GM12891 (cell line): ENCODE measurements at regions not wholly inside any gene's neighbourhood (a gene's known extent, or its start where the extent isn't known, plus 50 kb on each side); places are given as distances from the start of the nearest gene placed in this dataset.

Source experiments
- DNase-seq: peaks from one replicate; pipeline ENCODE4 v3.0.0; 2011; ENCODE audit warnings: low spot score; ENCODE audit not compliant: insufficient read length
- FAIRE-seq: peaks from 2 replicates; lab custom pipeline; 2011; peaks lifted over from hg19 to GRCh38; lab: Jason Lieb, UNC
- PAX5 ChIP-seq: IDR thresholded peaks from 2 replicates; pipeline ENCODE4 v1.6.1; 2011; ENCODE audit warnings: low read length, moderate library complexity, mild to moderate bottlenecking; ENCODE audit not compliant: insufficient read depth, severe bottlenecking
- POLR2A ChIP-seq: IDR thresholded peaks from 2 replicates; pipeline ENCODE4 v1.6.1; 2011; ENCODE audit warnings: low read depth, low read length, control low read depth
- POLR2AphosphoS5 ChIP-seq: IDR thresholded peaks from 2 replicates; pipeline ENCODE4 v1.6.1; 2011; ENCODE audit warnings: low read depth, low read length, control low read depth
- POU2F2 ChIP-seq: IDR thresholded peaks from 2 replicates; pipeline ENCODE4 v1.6.1; 2011; ENCODE audit warnings: low read depth, mild to moderate bottlenecking, control low read depth, low read length, moderate library complexity
- SPI1 ChIP-seq: IDR thresholded peaks from 2 replicates; pipeline ENCODE4 v1.6.1; 2011; ENCODE audit warnings: low read depth, low read length, control low read depth
- TAF1 ChIP-seq: IDR thresholded peaks from 2 replicates; pipeline ENCODE4 v1.6.1; 2011; ENCODE audit warnings: low read depth, low read length, control low read depth

DNA sequence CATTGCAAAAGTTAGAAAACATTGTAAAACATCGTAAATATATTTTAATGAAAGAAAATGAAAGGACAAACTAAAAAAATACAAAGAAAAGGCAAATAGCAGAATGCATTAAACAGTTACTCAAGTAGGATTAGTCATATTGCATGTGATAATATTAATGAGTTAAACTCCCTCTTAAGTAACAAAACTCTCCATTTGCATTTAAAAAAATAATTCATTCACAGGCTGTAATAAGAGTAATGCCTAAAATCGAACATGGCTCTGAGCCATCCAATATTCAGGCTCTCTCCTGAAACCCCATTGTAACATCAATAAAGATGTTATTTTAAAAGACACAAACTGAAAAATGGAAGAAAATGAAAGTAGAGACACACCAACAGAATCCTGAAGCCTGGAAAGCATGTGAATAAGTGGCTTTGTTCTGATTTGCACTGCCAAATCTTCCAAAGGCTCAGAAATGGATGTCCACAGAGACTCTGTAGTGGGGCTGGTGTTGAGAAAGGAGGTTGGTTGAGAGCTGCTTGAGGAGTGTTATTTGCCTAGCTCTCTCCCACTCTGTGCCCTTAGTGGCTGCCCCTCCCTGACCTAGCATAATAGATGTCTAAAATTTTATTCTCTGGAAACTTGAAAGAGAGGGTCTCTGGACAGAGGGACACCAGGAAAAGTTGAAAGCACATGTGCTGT is 268.3 kb upstream of the MEOX2 start:
- DNase-seq (no peak), FAIRE-seq (no peak)
- TF ChIP-seq SPI1, result no peak
- no peak for TF ChIP-seq POLR2A
- no peak for TF ChIP-seq TAF1
- no peak for TF ChIP-seq POLR2AphosphoS5
- TF ChIP-seq POU2F2, result no peak
- no peak for TF ChIP-seq PAX5

DNA sequence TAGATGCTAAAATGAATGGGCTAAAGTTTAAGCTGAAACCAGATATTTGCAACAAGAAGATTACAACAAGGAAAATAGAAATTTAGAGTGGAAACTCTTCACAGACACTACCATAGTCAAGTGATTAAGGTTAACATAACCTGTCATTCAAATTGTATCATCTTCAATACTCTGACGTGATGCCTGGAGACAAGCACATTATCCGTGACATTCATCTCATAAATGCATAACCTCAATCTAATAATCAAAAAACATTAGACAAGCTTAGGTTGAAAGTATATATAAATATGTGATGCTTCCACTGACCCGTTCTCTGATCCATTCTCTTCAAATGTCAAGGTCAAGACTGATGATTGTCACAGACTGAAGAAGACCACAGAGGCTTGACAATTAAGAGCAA is 263.8 kb upstream of the MEOX2 start:
- no peak for FAIRE-seq
- TF ChIP-seq SPI1 (no peak), POLR2AphosphoS5 (no peak), PAX5 (no peak), POU2F2 (no peak), POLR2A (no peak), TAF1 (no peak)

GRCh38 chr7:15947754-15948153 is 261.3 kb upstream of the MEOX2 start:
- DNase-seq (no peak), FAIRE-seq (no peak)
- TF ChIP-seq POLR2A (no peak), POU2F2 (no peak), PAX5 (no peak), POLR2AphosphoS5 (no peak), TAF1 (no peak)

More for the DNA sequence above, 263.8 kb upstream of the MEOX2 start:
- no peak for DNase-seq

- TF ChIP-seq TAF1, result no peak
- TF ChIP-seq POLR2A, result no peak
- no peak for TF ChIP-seq SPI1
- TF ChIP-seq POLR2AphosphoS5, result no peak
- no peak for TF ChIP-seq POU2F2
- no peak for TF ChIP-seq PAX5
- FAIRE-seq (no peak), DNase-seq (no peak)
Observed at GRCh38 chr7:15938115-15938514, 251.6 kb upstream of the MEOX2 start.

DNA sequence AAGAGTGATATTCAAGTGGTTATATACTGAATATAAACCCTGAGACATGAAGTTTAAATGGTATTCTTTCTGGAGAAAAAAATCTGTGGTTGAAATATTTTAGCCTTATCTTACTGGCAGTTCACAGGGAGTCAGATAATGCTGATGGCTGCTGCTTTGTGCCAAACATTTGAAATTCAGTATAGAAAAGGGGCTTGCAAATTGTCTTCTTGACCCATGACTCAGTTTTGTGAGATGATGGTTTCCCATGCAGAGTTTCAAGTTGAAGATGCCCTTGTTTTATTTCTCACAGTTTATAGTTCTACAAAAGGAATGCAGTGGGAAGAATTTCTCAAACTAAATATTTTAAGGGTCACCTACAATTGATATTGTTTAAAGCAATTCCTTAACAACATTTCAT is 251.1 kb upstream of the MEOX2 start:
- no peak for TF ChIP-seq SPI1
- TF ChIP-seq PAX5, result no peak
- FAIRE-seq (no peak), DNase-seq (no peak)

GRCh38 chr7:15936991-15937390 is 250.5 kb upstream of the MEOX2 start:
- no peak for FAIRE-seq
- TF ChIP-seq PAX5, result no peak
- no peak for TF ChIP-seq SPI1
- no peak for TF ChIP-seq POLR2A
- no peak for TF ChIP-seq TAF1
- TF ChIP-seq POLR2AphosphoS5, result no peak
- no peak for TF ChIP-seq POU2F2
- DNase-seq, result no peak

DNA sequence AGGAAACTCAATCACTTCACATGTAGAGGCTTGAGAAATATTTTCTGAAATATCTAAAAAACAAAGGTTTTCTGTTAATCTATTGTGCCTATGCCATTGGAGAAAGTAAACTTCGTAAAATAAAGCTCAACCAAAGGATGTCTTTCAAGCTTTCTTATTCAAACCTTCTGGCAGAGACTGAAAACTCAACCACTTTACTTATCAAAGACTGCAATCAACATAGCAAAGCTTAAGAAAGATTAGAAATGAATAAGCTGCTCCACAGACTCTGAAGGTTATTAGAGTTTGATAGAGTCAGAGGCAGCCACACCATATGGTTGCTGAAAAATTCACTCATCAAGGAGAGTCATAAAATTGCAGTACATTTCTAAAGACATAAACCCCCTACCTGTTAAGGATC is 245.8 kb upstream of the MEOX2 start:
- TF ChIP-seq PAX5 (no peak), POLR2A (no peak), TAF1 (no peak), POLR2AphosphoS5 (no peak), POU2F2 (no peak), SPI1 (no peak)
- FAIRE-seq, result no peak
- DNase-seq, result no peak

DNA sequence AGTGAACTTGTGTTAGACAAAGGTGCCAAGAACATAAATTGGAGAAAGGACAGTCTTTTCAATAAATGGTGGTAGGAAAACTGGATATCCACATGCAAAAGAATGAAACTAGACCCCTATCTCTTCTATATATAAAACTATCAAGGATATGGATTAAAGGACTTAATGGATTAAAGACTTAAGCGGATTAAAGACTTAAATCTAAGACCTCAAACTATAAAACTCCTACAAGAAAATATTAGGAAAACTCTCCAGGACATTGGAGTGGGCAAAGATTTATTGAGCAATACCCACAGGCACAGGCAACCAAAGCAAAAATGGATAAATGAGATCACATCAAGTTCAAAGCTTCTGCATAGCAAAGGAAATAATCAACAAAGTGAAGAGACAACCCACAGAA is 242.9 kb upstream of the MEOX2 start:
- no peak for FAIRE-seq
- no peak for TF ChIP-seq POLR2AphosphoS5
- TF ChIP-seq TAF1, result no peak
- TF ChIP-seq PAX5, result no peak
- TF ChIP-seq SPI1, result no peak
- TF ChIP-seq POU2F2, result no peak
- no peak for TF ChIP-seq POLR2A
- DNase-seq, result no peak

GRCh38 chr7:15925608-15926007 is 239.1 kb upstream of the MEOX2 start:
- DNase-seq (no peak), FAIRE-seq (no peak)
- TF ChIP-seq POLR2AphosphoS5 (no peak), POU2F2 (no peak)

- TF ChIP-seq POU2F2 (no peak), PAX5 (no peak), TAF1 (no peak), POLR2A (no peak), POLR2AphosphoS5 (no peak), SPI1 (no peak)
- DNase-seq (no peak), FAIRE-seq (no peak)
Observed at GRCh38 chr7:15924910-15925309, 238.4 kb upstream of the MEOX2 start.

- TF ChIP-seq SPI1 (no peak), POU2F2 (no peak)
- DNase-seq (no peak), FAIRE-seq (no peak)
Observed at GRCh38 chr7:15922002-15922401, 235.5 kb upstream of the MEOX2 start.
